NCI-H748 treated with DMSO at 0.1 percent for 48 hours (cell line): ENCODE measurements at regions not wholly inside any gene's neighbourhood (a gene's known extent, or its start where the extent isn't known, plus 50 kb on each side); places are given as distances from the start of the nearest gene placed in this dataset.

Experiments used
- DNase-seq: peaks from one replicate; lab custom pipeline; 2025; lab: John Stamatoyannopoulos, UW

GRCh38 chr7:32177232-32177631 is 107.0 kb upstream of the PDE1C start:
- DNase-seq, result no peak

- DNase-seq, result no peak
Observed at GRCh38 chr7:32175099-32175498, 104.9 kb upstream of the PDE1C start.

GRCh38 chr7:32171248-32171647 is 101.0 kb upstream of the PDE1C start:
- DNase-seq, result no peak

- no peak for DNase-seq
Observed at GRCh38 chr7:32170838-32171237, 100.6 kb upstream of the PDE1C start.

- DNase-seq, result no peak
Observed at GRCh38 chr7:32169228-32169627, 99.0 kb upstream of the PDE1C start.

GRCh38 chr7:32167815-32168214 is 97.6 kb upstream of the PDE1C start:
- no peak for DNase-seq

- no peak for DNase-seq
Observed at GRCh38 chr7:32167256-32167655, 97.0 kb upstream of the PDE1C start.

GRCh38 chr7:32164341-32164996 is 94.3 kb upstream of the PDE1C start:
- DNase-seq, result peak; percentile 5

- DNase-seq, result no peak
Observed at GRCh38 chr7:32163896-32164295, 93.7 kb upstream of the PDE1C start.

- DNase-seq, result no peak
Observed at GRCh38 chr7:32163141-32163806, 93.1 kb upstream of the PDE1C start.

- DNase-seq, result no peak
Observed at GRCh38 chr7:32161708-32162107, 91.5 kb upstream of the PDE1C start.

GRCh38 chr7:32158751-32159745 is 88.8 kb upstream of the PDE1C start:
- no peak for DNase-seq

- DNase-seq, result no peak
Observed at GRCh38 chr7:32158076-32158475, 87.9 kb upstream of the PDE1C start.

GRCh38 chr7:32155712-32156111 is 85.5 kb upstream of the PDE1C start:
- no peak for DNase-seq

GRCh38 chr7:32154797-32155196 is 84.6 kb upstream of the PDE1C start:
- no peak for DNase-seq

- no peak for DNase-seq
Observed at GRCh38 chr7:32153006-32153405, 82.8 kb upstream of the PDE1C start.

- no peak for DNase-seq
Observed at GRCh38 chr7:32152576-32152975, 82.4 kb upstream of the PDE1C start.

- DNase-seq, result no peak
Observed at GRCh38 chr7:32150589-32150988, 80.4 kb upstream of the PDE1C start.

GRCh38 chr7:32150039-32150438 is 79.8 kb upstream of the PDE1C start:
- no peak for DNase-seq

GRCh38 chr7:32147546-32148268 is 77.5 kb upstream of the PDE1C start:
- no peak for DNase-seq

GRCh38 chr7:32145911-32146310 is 75.7 kb upstream of the PDE1C start:
- no peak for DNase-seq

GRCh38 chr7:32144676-32145075 is 74.5 kb upstream of the PDE1C start:
- DNase-seq, result no peak
